DND-41 (cell line): ENCODE measurements at regions not wholly inside any gene's neighbourhood (a gene's known extent, or its start where the extent isn't known, plus 50 kb on each side); places are given as distances from the start of the nearest gene placed in this dataset.

Source experiments
- CTCF ChIP-seq: IDR thresholded peaks from 2 replicates; pipeline ENCODE4 v1.5.1; 2012; ENCODE audit warnings: borderline replicate concordance, low read length, moderate library complexity, mild to moderate bottlenecking; ENCODE audit not compliant: poor library complexity, severe bottlenecking; ENCODE audit errors: extremely low read depth
- EZH2 ChIP-seq: IDR thresholded peaks from 3 replicates; pipeline ENCODE4 v1.6.1; 2012; ENCODE audit warnings: borderline replicate concordance, low read depth, mild to moderate bottlenecking, moderate library complexity, low read length, inconsistent platforms; ENCODE audit not compliant: severe bottlenecking

- no peak for TF ChIP-seq CTCF
- no peak for TF ChIP-seq EZH2
Measured at GRCh38 chr2:236724200-236724599, 154.6 kb downstream of the ACKR3 start.
